GM12878 (cell line): ENCODE measurements at regions not wholly inside any gene's neighbourhood (a gene's known extent, or its start where the extent isn't known, plus 50 kb on each side); places are given as distances from the start of the nearest gene placed in this dataset.

Source experiments
- ATAC-seq: fragments of 200-7000 bp; cut with Tn5 transposase; 3 replicates; pipeline ENCODE4 v1.9.1; 2020; ENCODE audit warnings: mild to moderate bottlenecking, moderate library complexity
- BruUV-seq: library from RNA; stranded (reverse); fragments of 400-500 nt; replicated peaks from 2 replicates; lab custom pipeline; 2021; lab: Mats Ljungman, UMichigan
- CTCF ChIA-PET: fragments of 300-600 bp; sonication (Branson Sonifier 250); formaldehyde crosslinking; extraction: SDS; loops from one replicate; lab custom pipeline; 2021; ENCODE audit warnings: inconsistent platforms; lab: Yijun Ruan, JAX
- POLR2A ChIA-PET: fragments of 350-600 bp; formaldehyde crosslinking; extraction: SDS; loops from one replicate; lab custom pipeline; 2021; ENCODE audit warnings: inconsistent platforms; lab: Charles Lee
- RAD21 ChIA-PET: fragments of 300-600 bp; sonication (Branson Sonifier 250); formaldehyde crosslinking; loops from one replicate; lab custom pipeline; 2023; ENCODE audit warnings: antibody characterized with exemption; ENCODE audit not compliant: unreplicated experiment; lab: Charles Lee
- SMC1A ChIA-PET: fragments of 300-600 bp; sonication (Branson Sonifier 250); formaldehyde crosslinking; loops from one replicate; lab custom pipeline; 2023; ENCODE audit not compliant: unreplicated experiment, uncharacterized antibody; lab: Charles Lee
- DNase-seq: peaks from one replicate; pipeline ENCODE4 v3.0.0-alpha.2; 2011; ENCODE audit warnings: low read depth, low spot score
- FAIRE-seq: peaks from 3 replicates; lab custom pipeline; 2011; peaks lifted over from hg19 to GRCh38; lab: Jason Lieb, UNC
- H2AFZ ChIP-seq: 2 replicates; pipeline ENCODE4 v1.6.0; 2011; ENCODE audit warnings: low read depth, low read length, control low read depth; ENCODE audit not compliant: control insufficient read depth
- H3K27ac ChIP-seq: 2 replicates; pipeline ENCODE4 v1.5.1; 2011; ENCODE audit warnings: control low read depth; ENCODE audit not compliant: control insufficient read depth, insufficient read depth
- H3K27me3 ChIP-seq, 2 experiments: replicated peaks in 1 of 2; 2 replicates each; pipeline versions ENCODE4 v1.6.0 to v1.6.1; 2011; ENCODE audit warnings: low read length in 1 of 2; ENCODE audit not compliant: control insufficient read depth in 2 of 2, insufficient read depth in 2 of 2
- H3K36me3 ChIP-seq, 2 experiments: 2 replicates each; pipeline ENCODE4 v1.5.1; 2011; ENCODE audit warnings: low read length in 1 of 2; ENCODE audit not compliant: control insufficient read depth in 2 of 2, insufficient read depth in 2 of 2
- H3K4me1 ChIP-seq: 2 replicates; pipeline ENCODE4 v1.6.1; 2011; ENCODE audit warnings: mild to moderate bottlenecking, low read length, moderate library complexity, mixed read lengths; ENCODE audit not compliant: control insufficient read depth, insufficient read depth
- H3K4me2 ChIP-seq: 2 replicates; pipeline ENCODE4 v1.6.0; 2011; ENCODE audit warnings: control low read depth; ENCODE audit not compliant: control insufficient read depth, insufficient read depth
- H3K4me3 ChIP-seq: fragments of 200-600 bp; sonication (generic); 2 replicates; pipeline ENCODE4 v1.5.1; 2016
- H3K79me2 ChIP-seq: 2 replicates; pipeline ENCODE4 v1.6.0; 2011; ENCODE audit warnings: low read length; ENCODE audit not compliant: control insufficient read depth, insufficient read depth
- H3K9ac ChIP-seq: 2 replicates; pipeline ENCODE4 v1.8.0; 2011; ENCODE audit warnings: low read length, control low read depth, mixed read lengths; ENCODE audit not compliant: control insufficient read depth, insufficient read depth
- H3K9me3 ChIP-seq: replicated peaks from 3 replicates; pipeline ENCODE4 v1.5.1; 2011; ENCODE audit warnings: mild to moderate bottlenecking, low read length; ENCODE audit not compliant: control insufficient read depth, insufficient read depth
- H4K20me1 ChIP-seq: 2 replicates; pipeline ENCODE4 v1.6.0; 2011; ENCODE audit not compliant: control insufficient read depth, insufficient read depth
- EP300 ChIP-seq, 2 experiments: fragments of 150-350 bp in 1 of 2; IDR thresholded peaks; 2 replicates each; pipeline ENCODE4 v1.6.1; 2011 to 2012; ENCODE audit warnings: low read depth in 2 of 2, low read length in 2 of 2, borderline replicate concordance in 1 of 2, improper control_type of control experiment in 1 of 2, inconsistent platforms in 1 of 2; ENCODE audit not compliant: control insufficient read depth in 1 of 2
- ESRRA ChIP-seq: IDR thresholded peaks from 2 replicates; pipeline ENCODE4 v1.6.1; 2012; ENCODE audit warnings: mild to moderate bottlenecking, low read length, improper control_type of control experiment
- ETV6 ChIP-seq, 2 experiments: fragments of 450-650 bp in 1 of 2; IDR thresholded peaks in 1 of 2; conservative IDR thresholded peaks in 1 of 2; 2 replicates each; pipeline ENCODE4 v1.6.1; 2014; ENCODE audit warnings: antibody characterized with exemption in 1 of 2, borderline replicate concordance in 1 of 2, low read depth in 1 of 2, mild to moderate bottlenecking in 1 of 2, moderate library complexity in 1 of 2
- EZH2 ChIP-seq: IDR thresholded peaks from 2 replicates; pipeline ENCODE4 v1.6.1; 2012; ENCODE audit warnings: low read depth, mild to moderate bottlenecking, control low read depth, inconsistent platforms, low read length, borderline replicate concordance; ENCODE audit not compliant: control insufficient read depth
- MEF2A ChIP-seq: IDR thresholded peaks from 2 replicates; pipeline ENCODE4 v1.6.1; 2011; ENCODE audit warnings: low read depth, mild to moderate bottlenecking, low read length, moderate library complexity; ENCODE audit not compliant: insufficient read depth
- MTA3 ChIP-seq: IDR thresholded peaks from 2 replicates; pipeline ENCODE4 v1.6.1; 2012; ENCODE audit warnings: low read length, inconsistent platforms, borderline replicate concordance
- MYB ChIP-seq: fragments of 150-350 bp; IDR thresholded peaks from 2 replicates; pipeline ENCODE4 v1.6.1; 2014; ENCODE audit warnings: mild to moderate bottlenecking, low read depth, low read length, borderline replicate concordance
- PML ChIP-seq: IDR thresholded peaks from 2 replicates; pipeline ENCODE4 v1.6.1; 2012; ENCODE audit warnings: low read length, inconsistent platforms
- RBBP5 ChIP-seq: fragments of 200-600 bp; sonication (generic); conservative IDR thresholded peaks from 2 replicates; pipeline ENCODE4 v1.6.1; 2016
- RCOR1 ChIP-seq: conservative IDR thresholded peaks from 2 replicates; pipeline ENCODE4 v1.6.1; 2012; ENCODE audit warnings: low read depth, low read length, improper control_type of control experiment
- RELB ChIP-seq: fragments of 450-650 bp; IDR thresholded peaks from 2 replicates; pipeline ENCODE4 v1.6.1; 2017; ENCODE audit warnings: low read depth, mild to moderate bottlenecking, moderate library complexity
- SUZ12 ChIP-seq: fragments of 200-600 bp; sonication (generic); IDR thresholded peaks from one replicate; pipeline ENCODE4 v1.6.1; 2018; ENCODE audit warnings: antibody characterized with exemption, mild to moderate bottlenecking; ENCODE audit not compliant: unreplicated experiment
- WGBS: methylation state at CpG from one replicate; pipeline ENCODE4 v1.1.6; 2016; ENCODE audit warnings: low lambda C conversion rate; ENCODE audit not compliant: insufficient replicate concordance, insufficient coverage; ENCODE audit errors: missing lambda C conversion rate; 5-methylcytosine and 5-hydroxymethylcytosine counted together
- in situ Hi-C: fragments of 300-500 bp; cut with MboI; formaldehyde crosslinking; loops from 9 replicates; pipeline ENCODE4 v1.14.3; 2018; ENCODE audit warnings: mixed read lengths
- intact Hi-C: fragments of 100-400 bp; cut with micrococcal nuclease; formaldehyde crosslinking; loops from one replicate; pipeline ENCODE4 v1.14.2; 2022; ENCODE audit not compliant: unreplicated experiment
- TF ChIP-seq, protein P1 (sequence below): fragments of 450-650 bp; IDR thresholded peaks from 2 replicates; pipeline ENCODE4 v1.6.1; 2017; ENCODE audit warnings: mild to moderate bottlenecking, moderate library complexity

DNA sequence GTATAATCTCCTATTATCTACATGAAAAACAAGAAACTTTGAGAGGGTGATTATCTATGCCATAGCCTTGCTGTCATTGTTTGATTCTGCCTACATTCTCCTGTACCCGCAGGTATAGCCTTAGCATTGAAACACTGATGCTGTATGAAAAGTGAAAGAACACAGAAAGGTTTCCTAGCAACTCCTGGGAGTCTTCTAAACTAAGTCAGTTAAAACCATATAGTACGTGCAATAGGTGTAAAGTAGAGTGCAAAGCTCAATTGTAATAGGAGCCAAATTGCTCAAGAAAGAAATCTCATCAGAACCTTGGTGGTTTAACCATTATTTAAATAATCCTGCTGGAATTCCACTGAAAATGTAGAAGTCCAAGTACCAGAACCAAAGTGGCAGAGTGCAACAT, 489.7 kb downstream of the PCDH10 start:
- no peak for TF ChIP-seq PML
- no peak for TF ChIP-seq ESRRA
- TF ChIP-seq EZH2, result no peak
- RAD21 ChIA-PET, result no interaction called here
- DNase-seq (no peak), ATAC-seq (no peak), FAIRE-seq (no peak)
- H2AFZ ChIP-seq, result no peak overlapping the region
- H3K9ac ChIP-seq, result no peak overlapping the region
- H3K4me3 ChIP-seq, result no peak overlapping the region
- SMC1A ChIA-PET, result no interaction called here
- H3K27me3 ChIP-seq, result no peaks in the 10 kb centered on the region
- WGBS, result 9% methylated on average over 2 of the region's 2 CpGs
- in situ Hi-C loops (no loop called here), intact Hi-C loops (no loop called here)
- H3K27ac ChIP-seq, result no peak overlapping the region
- H3K9me3 ChIP-seq, result no peaks in the 10 kb centered on the region
- CTCF ChIA-PET, result no interaction called here
- H3K36me3 ChIP-seq, result no peaks in the 10 kb centered on the region
- BruUV-seq, result no TSS peak
- no peaks in the 10 kb centered on the region for H4K20me1 ChIP-seq
- H3K4me2 ChIP-seq, result no peak overlapping the region
- H3K79me2 ChIP-seq, result no peaks in the 10 kb centered on the region
- POLR2A ChIA-PET, result no interaction called here
- no peaks in the 10 kb centered on the region for H3K4me1 ChIP-seq

- Histone ChIP-seq H4K20me1 (no peaks in the 10 kb centered on the region), H3K36me3 (no peaks in the 10 kb centered on the region), H3K4me2 (no peak overlapping the region), H3K27ac (no peak overlapping the region), H3K79me2 (no peaks in the 10 kb centered on the region), H3K4me1 (no peaks in the 10 kb centered on the region), H3K4me3 (no peak overlapping the region), H3K9ac (no peak overlapping the region), H3K27me3 (no peaks in the 10 kb centered on the region), H3K9me3 (no peaks in the 10 kb centered on the region), H2AFZ (no peak overlapping the region)
- CTCF ChIA-PET, result no interaction called here
- in situ Hi-C loops, result no loop called here
- no TSS peak for BruUV-seq
- no peak for DNase-seq
- no peak for ATAC-seq
- RAD21 ChIA-PET, result no interaction called here
- POLR2A ChIA-PET, result no interaction called here
- WGBS, result 22% methylated on average over 2 of the region's 2 CpGs
- SMC1A ChIA-PET, result no interaction called here
- intact Hi-C loops, result no loop called here
- no peak for FAIRE-seq
- TF ChIP-seq RBBP5 (no peak), ETV6 (conservative IDR thresholded peaks at IDR 0.05 in 1 of 2, IDR thresholded peaks at IDR 0.05 in 1 of 2; ENCODE audit: borderline replicate concordance in 1 of 2, low read depth in 1 of 2) (no peak), RCOR1 (no peak), MYB (no peak), MEF2A (no peak), SUZ12 (no peak), EP300 (IDR thresholded peaks at IDR 0.05; ENCODE audit: borderline replicate concordance in 1 of 2, control insufficient read depth in 1 of 2, low read depth in 2 of 2, low read length in 2 of 2) (no peak), RELB (no peak), MTA3 (no peak)
- TF ChIP-seq, protein P1, sequence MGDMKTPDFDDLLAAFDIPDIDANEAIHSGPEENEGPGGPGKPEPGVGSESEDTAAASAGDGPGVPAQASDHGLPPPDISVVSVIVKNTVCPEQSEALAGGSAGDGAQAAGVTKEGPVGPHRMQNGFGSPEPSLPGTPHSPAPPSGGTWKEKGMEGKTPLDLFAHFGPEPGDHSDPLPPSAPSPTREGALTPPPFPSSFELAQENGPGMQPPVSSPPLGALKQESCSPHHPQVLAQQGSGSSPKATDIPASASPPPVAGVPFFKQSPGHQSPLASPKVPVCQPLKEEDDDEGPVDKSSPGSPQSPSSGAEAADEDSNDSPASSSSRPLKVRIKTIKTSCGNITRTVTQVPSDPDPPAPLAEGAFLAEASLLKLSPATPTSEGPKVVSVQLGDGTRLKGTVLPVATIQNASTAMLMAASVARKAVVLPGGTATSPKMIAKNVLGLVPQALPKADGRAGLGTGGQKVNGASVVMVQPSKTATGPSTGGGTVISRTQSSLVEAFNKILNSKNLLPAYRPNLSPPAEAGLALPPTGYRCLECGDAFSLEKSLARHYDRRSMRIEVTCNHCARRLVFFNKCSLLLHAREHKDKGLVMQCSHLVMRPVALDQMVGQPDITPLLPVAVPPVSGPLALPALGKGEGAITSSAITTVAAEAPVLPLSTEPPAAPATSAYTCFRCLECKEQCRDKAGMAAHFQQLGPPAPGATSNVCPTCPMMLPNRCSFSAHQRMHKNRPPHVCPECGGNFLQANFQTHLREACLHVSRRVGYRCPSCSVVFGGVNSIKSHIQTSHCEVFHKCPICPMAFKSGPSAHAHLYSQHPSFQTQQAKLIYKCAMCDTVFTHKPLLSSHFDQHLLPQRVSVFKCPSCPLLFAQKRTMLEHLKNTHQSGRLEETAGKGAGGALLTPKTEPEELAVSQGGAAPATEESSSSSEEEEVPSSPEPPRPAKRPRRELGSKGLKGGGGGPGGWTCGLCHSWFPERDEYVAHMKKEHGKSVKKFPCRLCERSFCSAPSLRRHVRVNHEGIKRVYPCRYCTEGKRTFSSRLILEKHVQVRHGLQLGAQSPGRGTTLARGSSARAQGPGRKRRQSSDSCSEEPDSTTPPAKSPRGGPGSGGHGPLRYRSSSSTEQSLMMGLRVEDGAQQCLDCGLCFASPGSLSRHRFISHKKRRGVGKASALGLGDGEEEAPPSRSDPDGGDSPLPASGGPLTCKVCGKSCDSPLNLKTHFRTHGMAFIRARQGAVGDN, result no peak
Observed at GRCh38 chr4:133637161-133637560, 488.1 kb downstream of the PCDH10 start.
